ENCODE measurements at regions not wholly inside any gene's neighbourhood (a gene's known extent, or its start where the extent isn't known, plus 50 kb on each side); places are given as distances from the start of the nearest gene placed in this dataset.
A peak's percentile ranks its signal among the peaks of the same experiment; 100 is the strongest.

GRCh38 chr9:106621313-106622163 is 241.4 kb upstream of the ZNF462 start:
- peak; percentile 44 for DNase-seq

DNA sequence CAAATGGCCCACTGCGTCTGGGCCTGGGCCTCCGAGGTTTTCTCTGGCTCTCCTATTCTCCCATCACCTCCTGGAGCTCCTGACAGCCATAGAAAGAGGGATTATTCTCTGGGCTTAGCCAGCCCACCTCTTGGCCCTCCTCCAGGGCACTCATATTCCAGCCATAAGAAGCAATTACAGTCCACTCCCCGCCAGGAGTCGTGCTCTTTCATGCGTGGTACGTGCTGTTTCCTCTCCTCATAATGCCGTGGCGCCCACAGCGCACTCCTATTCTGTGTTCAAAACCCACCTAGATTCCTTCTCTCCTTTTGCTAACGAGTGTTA is 240.8 kb upstream of the ZNF462 start:
- peak; percentile 68 for DNase-seq

- DNase-seq = no peak
Measured at GRCh38 chr9:106623558-106623957, 239.4 kb upstream of the ZNF462 start.

- DNase-seq = no peak
Measured at GRCh38 chr9:106625259-106625789, 237.6 kb upstream of the ZNF462 start.

DNA sequence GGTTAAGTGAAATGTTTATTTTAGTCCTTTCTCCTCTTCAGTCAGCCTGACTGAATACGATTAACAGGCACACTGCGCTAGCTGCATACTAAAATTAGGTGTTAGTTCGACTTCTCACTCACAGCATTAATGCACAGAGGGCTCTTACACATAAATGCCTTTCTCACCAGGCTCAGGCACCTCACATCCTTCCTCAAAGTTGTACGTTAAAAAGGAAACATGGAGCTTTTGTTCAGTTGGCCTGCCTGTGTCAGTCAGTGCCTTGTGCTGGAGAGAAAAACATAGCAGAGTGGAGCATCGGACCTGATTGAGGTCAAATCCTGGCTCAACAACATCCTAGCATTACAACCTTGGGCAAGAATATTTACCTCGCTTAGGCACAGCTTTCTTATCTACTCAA is 236.0 kb upstream of the ZNF462 start:
- DNase-seq = no peak

GRCh38 chr9:106632621-106633020 is 230.3 kb upstream of the ZNF462 start:
- DNase-seq = no peak

DNA sequence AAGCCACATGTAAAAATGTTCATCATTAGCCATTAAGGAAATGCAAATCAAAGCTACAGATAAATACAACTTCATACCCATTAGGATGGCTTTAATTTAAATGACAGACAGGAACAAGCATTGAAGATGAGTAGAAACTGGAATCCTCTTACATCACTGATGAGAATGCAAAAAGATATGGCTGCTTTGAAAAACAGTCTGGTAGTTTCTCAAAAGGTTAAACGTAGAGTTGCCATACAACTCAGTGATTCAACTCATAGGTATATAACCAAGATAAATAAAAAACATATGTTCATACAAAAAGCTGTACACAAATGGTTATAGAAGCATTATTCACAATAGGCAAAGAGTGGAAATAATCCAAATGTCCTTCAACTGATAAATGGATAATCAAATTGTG is 228.8 kb upstream of the ZNF462 start:
- no peak for DNase-seq

DNA sequence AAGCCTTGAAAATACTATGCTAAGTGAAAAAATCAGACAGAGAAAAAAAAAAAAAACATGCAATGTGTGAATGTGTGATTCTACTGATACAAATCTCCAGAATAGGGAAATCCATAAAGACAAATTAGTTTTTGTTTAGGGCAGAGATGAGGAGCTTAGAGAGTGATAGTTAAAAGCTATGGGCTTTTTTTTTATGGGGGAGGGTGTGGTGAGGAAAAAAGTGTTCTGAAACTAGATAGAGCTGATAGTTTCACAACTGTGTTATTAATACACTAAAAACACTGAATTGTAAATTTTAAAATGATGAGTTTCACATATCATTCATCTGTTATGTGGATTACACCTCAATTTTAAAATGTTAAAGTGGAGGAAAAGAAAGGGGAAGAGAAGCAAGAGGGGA is 228.3 kb upstream of the ZNF462 start:
- DNase-seq = no peak

DNA sequence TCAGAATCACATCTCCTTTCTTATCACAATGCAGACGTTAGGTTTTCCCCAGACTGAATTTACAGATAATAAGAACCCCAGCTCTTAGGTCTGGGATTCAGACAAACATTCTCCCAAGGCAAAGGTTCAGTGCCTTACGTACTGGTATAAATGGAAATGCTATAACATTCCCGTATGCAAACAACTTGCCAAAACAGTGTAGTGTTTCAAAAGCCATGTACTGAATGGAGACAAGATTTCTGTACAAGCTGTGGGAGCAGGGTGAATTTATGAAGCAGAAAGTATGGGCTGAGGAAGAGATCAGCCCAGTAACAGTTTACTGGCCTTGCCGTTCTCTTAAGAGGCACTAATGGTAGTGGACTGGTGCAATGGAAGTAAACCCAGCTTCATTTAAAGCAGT is 225.5 kb upstream of the ZNF462 start:
- no peak for DNase-seq

DNA sequence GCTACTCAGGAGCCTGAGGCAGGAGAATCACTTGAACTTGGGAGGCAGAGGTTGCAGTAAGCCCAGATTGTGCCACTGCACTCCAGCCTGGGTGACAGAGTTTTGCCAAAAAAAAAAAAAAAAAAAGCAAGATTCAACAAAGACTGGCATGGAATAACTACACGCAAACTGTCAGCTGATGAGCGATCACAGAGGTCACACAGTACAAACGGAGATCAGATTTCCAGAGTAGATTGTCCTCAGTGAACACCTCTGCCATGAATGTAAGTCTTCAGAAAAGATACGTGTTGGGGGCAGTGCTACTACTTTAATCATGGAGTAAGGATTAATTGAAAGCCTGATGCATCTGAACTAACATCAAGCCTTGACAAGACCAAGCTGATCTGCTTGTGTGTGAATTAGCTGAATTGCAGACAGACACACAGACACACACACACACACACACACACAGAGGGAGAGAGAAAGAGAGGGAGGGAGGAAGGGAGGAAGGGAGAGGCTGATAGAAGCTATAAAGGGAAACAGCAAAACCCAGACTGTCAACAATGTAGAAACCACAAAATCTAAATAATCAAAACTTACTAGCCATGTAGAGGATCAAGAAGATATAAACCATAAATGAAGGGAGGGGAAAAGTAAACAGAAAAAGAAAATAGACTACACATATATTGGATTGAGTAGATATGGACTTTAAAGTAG is 222.9 kb upstream of the ZNF462 start:
- DNase-seq = no peak

DNA sequence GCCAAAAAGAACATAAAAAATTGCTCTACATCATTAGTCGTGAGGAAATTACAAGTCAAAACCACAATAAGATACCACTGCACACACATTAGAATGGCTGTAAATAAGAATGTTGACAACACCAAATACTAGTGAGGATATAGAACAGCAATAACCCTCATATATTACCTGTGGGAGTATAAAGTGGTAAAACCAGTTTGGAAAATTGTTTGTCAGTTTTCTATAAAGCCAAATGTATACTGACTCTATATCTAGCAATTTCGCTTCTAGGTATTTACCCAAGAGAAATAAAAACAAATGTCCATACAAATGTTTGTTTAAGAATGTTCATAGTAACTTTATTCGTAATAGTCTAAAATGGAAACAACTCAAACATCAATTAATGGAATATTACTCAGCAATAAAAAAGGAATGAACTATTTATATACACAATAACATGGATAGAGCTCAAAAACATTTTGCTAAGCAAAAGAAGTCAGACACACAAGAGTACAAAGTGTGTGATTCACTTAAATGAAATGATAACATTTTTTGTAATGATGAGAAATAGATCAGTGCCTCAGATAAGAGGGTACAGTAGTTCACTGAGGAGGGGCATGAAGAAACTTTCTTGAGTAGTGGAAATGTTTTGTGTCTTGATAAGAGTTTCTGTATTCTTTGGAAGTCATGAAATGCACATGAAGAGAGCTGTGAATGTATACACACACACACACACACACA is 219.6 kb upstream of the ZNF462 start:
- no peak for DNase-seq

GRCh38 chr9:106644661-106645060 is 218.3 kb upstream of the ZNF462 start:
- DNase-seq = no peak

DNA sequence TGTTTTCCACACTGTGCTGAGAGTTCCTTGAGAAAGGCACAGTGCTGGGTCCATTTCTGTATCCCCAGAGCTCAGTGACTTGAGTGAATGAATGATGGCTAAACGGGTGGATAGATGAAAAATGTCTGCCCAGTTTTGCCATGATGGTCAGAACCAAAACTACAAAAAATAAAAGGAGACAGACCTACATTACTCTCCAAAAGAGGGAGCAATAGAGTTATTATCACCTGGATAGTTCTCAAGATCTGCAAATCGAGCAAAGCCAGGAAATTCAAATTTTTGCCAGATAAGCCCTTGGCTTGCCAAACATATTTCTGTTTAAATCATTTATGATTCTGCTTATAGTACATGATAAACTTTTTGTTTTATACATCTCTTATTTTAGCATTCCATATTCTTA is 214.2 kb upstream of the ZNF462 start:
- no peak for DNase-seq

- no peak for DNase-seq
Measured at GRCh38 chr9:106649664-106650063, 213.3 kb upstream of the ZNF462 start.

DNA sequence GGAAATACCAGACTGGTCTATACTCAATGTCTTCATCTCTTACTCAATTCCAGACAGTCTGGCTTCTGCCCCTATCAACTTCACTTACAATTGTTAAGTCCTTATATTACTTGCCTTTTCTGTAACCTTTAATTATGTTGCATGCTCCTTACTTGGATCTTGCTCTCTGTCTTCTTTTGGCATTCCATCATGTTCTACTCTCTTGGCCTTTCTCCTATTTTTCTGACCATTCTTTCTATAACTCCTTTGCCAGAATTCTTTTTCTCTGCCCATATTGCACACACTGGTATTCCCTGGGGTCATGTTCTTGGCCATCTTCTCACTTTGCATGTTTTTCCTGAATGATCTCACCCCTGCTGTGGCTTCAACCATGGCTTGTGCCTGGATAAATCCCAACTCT is 209.8 kb upstream of the ZNF462 start:
- no peak for DNase-seq

GRCh38 chr9:106655966-106656365 is 207.0 kb upstream of the ZNF462 start:
- DNase-seq = no peak

DNA sequence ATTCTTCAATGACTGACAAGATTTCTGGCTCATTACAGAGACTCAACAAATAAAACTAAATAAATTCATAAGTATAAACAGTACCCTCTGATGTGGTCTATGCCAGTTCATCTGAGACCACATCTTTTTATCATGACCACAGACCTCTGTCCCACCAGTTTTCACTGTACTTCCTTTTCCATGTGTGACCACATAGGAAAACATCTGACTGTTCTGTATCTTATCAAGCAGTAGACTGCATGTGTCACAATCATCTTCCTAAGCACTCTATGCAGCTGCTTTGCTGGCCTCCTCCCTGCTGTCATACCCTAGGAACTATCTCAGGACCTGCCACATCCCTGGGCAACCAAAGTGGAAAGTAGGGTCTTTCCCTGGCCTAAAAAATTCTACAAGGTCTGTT is 205.0 kb upstream of the ZNF462 start:
- DNase-seq = no peak

- DNase-seq = no peak
Measured at GRCh38 chr9:106668534-106668933, 194.4 kb upstream of the ZNF462 start.

- DNase-seq = no peak
Measured at GRCh38 chr9:106669835-106670234, 193.1 kb upstream of the ZNF462 start.

DNA sequence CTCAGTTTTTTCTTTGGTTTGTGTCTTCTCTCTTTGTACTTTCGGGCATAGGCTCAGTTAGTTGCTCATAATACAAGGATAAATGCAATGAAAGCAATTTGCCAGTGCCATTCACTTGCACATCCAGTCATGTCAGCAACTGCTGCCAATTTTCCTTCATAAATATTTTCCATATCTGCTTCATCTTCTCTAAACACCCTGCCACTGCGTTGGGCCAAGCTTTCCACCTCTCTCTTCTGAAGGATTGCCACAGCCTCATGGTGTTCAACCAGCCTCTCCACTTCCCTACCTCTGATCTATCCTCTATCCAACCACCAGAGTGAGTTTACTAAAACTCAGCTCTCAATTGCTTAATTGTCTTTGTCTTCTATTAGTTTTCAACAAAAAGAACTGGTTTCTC is 192.5 kb upstream of the ZNF462 start:
- no peak for DNase-seq

GRCh38 chr9:106675780-106676179 is 187.2 kb upstream of the ZNF462 start:
- no peak for DNase-seq

DNA sequence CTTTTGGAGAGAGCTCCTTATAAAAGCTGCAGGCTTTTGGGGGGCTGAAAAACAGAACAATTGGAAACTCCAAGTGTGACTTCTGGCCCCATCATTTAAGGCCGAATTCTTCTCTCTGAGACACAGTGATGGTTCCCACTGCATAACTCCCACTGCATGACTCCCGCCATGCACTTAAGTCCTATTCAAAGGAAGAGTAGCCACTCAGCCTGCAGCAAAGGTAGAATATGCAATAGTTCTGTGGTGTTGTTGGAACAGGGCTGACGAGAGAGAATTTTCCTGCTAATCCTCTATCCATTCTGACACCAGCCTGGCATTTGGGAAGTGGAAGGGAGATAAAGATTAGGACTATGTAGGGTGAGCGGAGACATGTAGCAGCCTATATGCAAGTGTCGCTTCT is 185.6 kb upstream of the ZNF462 start:
- DNase-seq = no peak

DNA sequence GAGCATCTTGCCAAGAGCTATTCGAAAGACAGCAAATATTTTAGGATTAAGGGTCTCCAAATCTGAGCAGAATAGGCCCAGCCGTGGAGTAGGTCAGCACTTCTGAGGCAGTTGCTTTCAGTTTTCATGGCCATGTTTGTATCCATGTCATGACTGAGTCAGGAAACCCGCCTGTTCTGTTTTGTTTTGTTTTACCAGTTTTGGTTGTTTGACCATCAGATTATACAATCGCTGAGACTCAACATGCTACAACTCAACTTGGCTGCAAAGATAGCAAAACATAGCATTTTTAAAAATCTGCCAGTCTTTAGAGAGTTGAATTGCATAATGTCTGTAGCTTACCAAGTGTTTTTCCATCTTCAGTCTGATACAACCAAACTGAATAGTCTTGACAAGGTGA is 185.1 kb upstream of the ZNF462 start:
- no peak for DNase-seq

DNA sequence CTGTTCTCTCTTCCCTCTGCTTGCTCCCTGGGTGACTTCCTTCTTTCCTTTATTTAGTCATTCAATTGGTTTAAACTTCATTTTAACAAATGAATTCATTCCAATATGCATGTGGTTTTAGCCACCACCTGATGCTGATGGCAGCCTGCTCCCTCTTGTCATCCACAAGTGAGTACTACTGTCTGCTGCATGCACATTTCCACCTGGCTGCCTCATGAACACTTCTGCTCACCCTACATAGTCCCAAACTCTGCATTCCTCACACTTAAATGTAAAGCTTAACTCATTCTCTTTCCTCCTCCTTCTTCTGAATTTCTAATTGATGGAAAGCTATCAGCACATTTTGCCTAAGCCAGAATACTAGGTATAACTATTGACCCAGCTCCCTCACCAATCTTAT is 184.7 kb upstream of the ZNF462 start:
- no peak for DNase-seq
